Activated CD8-positive, alpha-beta T cell treated with anti-CD3 and anti-CD28 coated beads for 36 hours (primary cell): ENCODE measurements at regions not wholly inside any gene's neighbourhood (a gene's known extent, or its start where the extent isn't known, plus 50 kb on each side); places are given as distances from the start of the nearest gene placed in this dataset.
A peak's percentile ranks its signal among the peaks of the same experiment; 100 is the strongest.

Experiments used
- ATAC-seq: fragments of 200-7000 bp; cut with Tn5 transposase; one replicate; pipeline ENCODE4 v1.10.0; 2021; ENCODE audit warnings: mild to moderate bottlenecking, moderate library complexity
- CTCF ChIA-PET: fragments of 350-600 bp; sonication (Branson Sonifier 250); formaldehyde crosslinking; loops from one replicate; lab custom pipeline; 2021; ENCODE audit warnings: antibody characterized with exemption; lab: Charles Lee
- POLR2A ChIA-PET: fragments of 350-600 bp; sonication (Branson Sonifier 250); formaldehyde crosslinking; loops from one replicate; lab custom pipeline; 2021; ENCODE audit warnings: antibody characterized with exemption; lab: Charles Lee
- DNase-seq: peaks from one replicate; pipeline ENCODE4 v3.0.0-alpha.2; 2020
- H3K27ac Mint-ChIP-seq: one replicate; pipeline ENCODE4 v1.8.0; 2021; ENCODE audit warnings: mild to moderate bottlenecking, mixed read lengths
- H3K27me3 Mint-ChIP-seq: one replicate; pipeline ENCODE4 v1.8.0; 2021; ENCODE audit warnings: mixed read lengths
- H3K36me3 Mint-ChIP-seq: one replicate; pipeline ENCODE4 v1.8.0; 2021; ENCODE audit warnings: low read depth, mixed read lengths
- H3K4me1 Mint-ChIP-seq: one replicate; pipeline ENCODE4 v1.8.0; 2021; ENCODE audit warnings: low read depth, mixed read lengths
- H3K4me3 Mint-ChIP-seq: one replicate; pipeline ENCODE4 v1.8.0; 2021; ENCODE audit warnings: mild to moderate bottlenecking, moderate library complexity, mixed read lengths
- H3K9me3 Mint-ChIP-seq: one replicate; pipeline ENCODE4 v1.8.0; 2021; ENCODE audit warnings: mixed read lengths
- CTCF ChIP-seq: fragments of 200-600 bp; IDR thresholded peaks from one replicate; pipeline ENCODE4 v1.8.0; 2022; ENCODE audit warnings: antibody characterized with exemption, mild to moderate bottlenecking
- intact Hi-C: fragments of 100-400 bp; cut with micrococcal nuclease; formaldehyde crosslinking; loops from one replicate; pipeline ENCODE4 v1.10.0; 2022

- no peak overlapping the region for H3K27ac Mint-ChIP-seq
- ChIA-PET POLR2A (no interaction called here), CTCF (interaction anchor here (1.0 to 1.1 kb wide), 4 partner anchors 16 to 228 kb away, joined by 3 to 4 read pairs (median 3); no protein-coding TSS in a partner anchor)
- H3K27me3 Mint-ChIP-seq = peaks cover 22% of the 10 kb centered on the region
- intact Hi-C loops = no loop called here
- TF ChIP-seq CTCF = no peak
- no peaks in the 10 kb centered on the region for H3K36me3 Mint-ChIP-seq
- peak; percentile 21 for ATAC-seq
- H3K4me3 Mint-ChIP-seq = peak overlapping the region; percentile 76
- no peaks in the 10 kb centered on the region for H3K9me3 Mint-ChIP-seq
- no peak for DNase-seq
- H3K4me1 Mint-ChIP-seq = peaks cover 9% of the 10 kb centered on the region
Measured at GRCh38 chr1:201740086-201740541, 88.8 kb upstream of the IPO9 start.

- H3K9me3 Mint-ChIP-seq = no peaks in the 10 kb centered on the region
- H3K4me3 Mint-ChIP-seq = peak overlapping the region; percentile 76
- peaks cover 22% of the 10 kb centered on the region for H3K27me3 Mint-ChIP-seq
- DNase-seq = no peak
- H3K36me3 Mint-ChIP-seq = no peaks in the 10 kb centered on the region
- no peak for ATAC-seq
- TF ChIP-seq CTCF = no peak
- intact Hi-C loops = no loop called here
- POLR2A ChIA-PET = no interaction called here
- peak overlapping the region; percentile 55 for H3K27ac Mint-ChIP-seq
- H3K4me1 Mint-ChIP-seq = peaks cover 9% of the 10 kb centered on the region
- CTCF ChIA-PET = interaction anchor here (1.0 to 1.1 kb wide), 3 partner anchors 54 to 229 kb away, joined by 3 to 4 read pairs (median 3); no protein-coding TSS in a partner anchor
Measured at GRCh38 chr1:201740670-201741111, 88.3 kb upstream of the IPO9 start.

- DNase-seq (no peak), ATAC-seq (no peak)
- ChIA-PET POLR2A (no interaction called here), CTCF (interaction anchor here (1.5 kb wide), 1 partner anchor 258 kb away, joined by 3 read pairs; no protein-coding TSS in a partner anchor)
- H3K27me3 Mint-ChIP-seq = peaks cover 22% of the 10 kb centered on the region
- no peak overlapping the region for H3K4me3 Mint-ChIP-seq
- H3K36me3 Mint-ChIP-seq = no peaks in the 10 kb centered on the region
- intact Hi-C loops = no loop called here
- peaks cover 9% of the 10 kb centered on the region for H3K4me1 Mint-ChIP-seq
- no peak for TF ChIP-seq CTCF
- H3K9me3 Mint-ChIP-seq = no peaks in the 10 kb centered on the region
- H3K27ac Mint-ChIP-seq = no peak overlapping the region
Measured at GRCh38 chr1:201741763-201742342, 87.1 kb upstream of the IPO9 start.

- Mint-ChIP-seq H3K27me3 (peaks cover 22% of the 10 kb centered on the region), H3K9me3 (no peaks in the 10 kb centered on the region), H3K27ac (no peak overlapping the region), H3K36me3 (no peaks in the 10 kb centered on the region), H3K4me1 (peaks cover 9% of the 10 kb centered on the region), H3K4me3 (no peak overlapping the region)
- intact Hi-C loops = no loop called here
- ATAC-seq (no peak), DNase-seq (no peak)
- ChIA-PET POLR2A (no interaction called here), CTCF (interaction anchor here (1.5 kb wide), 1 partner anchor 257 kb away, joined by 3 read pairs; no protein-coding TSS in a partner anchor)
- no peak for TF ChIP-seq CTCF
Measured at GRCh38 chr1:201742476-201742875, 86.5 kb upstream of the IPO9 start.
